ENCODE measurements at regions not wholly inside any gene's neighbourhood (a gene's known extent, or its start where the extent isn't known, plus 50 kb on each side); places are given as distances from the start of the nearest gene placed in this dataset.

DNA sequence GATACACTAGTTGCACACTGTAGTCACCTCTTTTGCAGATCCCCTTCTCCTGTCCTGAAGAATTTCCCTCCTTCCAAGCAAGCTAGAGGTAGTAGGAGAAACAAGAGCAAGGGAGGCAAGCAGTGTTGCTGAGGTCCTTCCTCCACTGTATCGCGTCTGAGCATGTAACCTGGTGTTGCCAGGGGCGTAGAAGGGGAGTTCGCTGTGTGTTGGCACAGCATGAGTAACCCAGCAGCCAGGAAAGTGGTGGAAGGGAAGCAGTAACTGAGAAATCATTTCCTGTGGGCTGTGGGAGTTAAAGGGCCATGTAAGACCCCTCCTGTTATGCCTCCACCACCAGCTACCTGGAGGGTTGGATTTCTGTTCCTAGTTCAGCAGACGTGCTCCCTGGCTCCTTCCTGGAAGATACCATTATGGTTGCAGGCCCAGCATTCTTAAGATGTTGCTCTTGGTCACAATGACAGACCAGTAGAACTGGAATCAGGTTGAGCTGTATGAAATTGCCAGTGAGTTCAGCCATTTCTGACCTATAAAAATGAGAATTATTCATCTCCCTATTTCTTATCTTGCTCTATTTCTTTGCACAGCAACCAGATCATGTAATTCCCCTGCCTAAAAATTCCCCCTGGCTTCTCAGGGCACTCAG, 215.3 kb upstream of the TOPAZ1 start:
- DNase-seq: peak; percentile 8

DNA sequence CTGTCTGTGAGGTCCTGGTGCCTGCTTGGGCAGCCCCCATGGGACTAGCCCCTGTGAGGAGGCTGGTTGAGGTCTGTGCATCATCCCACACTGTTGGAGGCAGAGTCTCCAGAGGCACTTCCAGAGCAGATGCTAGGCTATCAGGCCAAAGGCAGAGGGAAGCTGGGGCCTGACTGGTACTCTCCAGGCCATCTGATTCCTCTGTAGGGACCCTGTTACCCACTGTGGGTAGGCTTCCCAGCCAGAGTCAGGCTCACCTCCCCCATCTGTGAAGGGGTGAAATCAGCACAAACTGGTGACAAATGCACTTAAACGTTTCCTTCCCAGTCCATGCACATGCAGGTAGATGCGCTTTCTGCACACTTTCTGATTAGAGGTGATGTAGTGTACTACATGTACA, 212.6 kb upstream of the TOPAZ1 start:
- no peak for DNase-seq

DNA sequence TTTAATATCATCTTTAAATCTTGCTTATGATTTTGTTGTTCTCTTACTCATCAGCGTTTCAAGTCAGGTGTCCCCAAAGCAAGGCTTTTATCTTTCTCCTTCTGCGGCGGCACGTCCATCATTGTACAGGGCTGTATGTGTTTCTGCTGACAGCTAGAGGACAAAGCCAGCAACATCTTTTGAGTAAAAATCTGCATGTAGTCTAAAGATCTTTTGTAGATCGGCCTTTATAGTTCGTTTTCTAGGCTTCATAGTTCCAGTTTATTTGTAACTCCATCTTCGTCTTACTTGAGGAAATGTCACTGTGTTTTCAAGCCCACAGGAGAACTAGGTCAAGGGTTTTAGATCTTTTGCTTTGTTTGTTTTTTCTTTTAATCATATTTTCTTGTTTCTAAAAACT, 211.4 kb upstream of the TOPAZ1 start:
- DNase-seq: no peak

DNA sequence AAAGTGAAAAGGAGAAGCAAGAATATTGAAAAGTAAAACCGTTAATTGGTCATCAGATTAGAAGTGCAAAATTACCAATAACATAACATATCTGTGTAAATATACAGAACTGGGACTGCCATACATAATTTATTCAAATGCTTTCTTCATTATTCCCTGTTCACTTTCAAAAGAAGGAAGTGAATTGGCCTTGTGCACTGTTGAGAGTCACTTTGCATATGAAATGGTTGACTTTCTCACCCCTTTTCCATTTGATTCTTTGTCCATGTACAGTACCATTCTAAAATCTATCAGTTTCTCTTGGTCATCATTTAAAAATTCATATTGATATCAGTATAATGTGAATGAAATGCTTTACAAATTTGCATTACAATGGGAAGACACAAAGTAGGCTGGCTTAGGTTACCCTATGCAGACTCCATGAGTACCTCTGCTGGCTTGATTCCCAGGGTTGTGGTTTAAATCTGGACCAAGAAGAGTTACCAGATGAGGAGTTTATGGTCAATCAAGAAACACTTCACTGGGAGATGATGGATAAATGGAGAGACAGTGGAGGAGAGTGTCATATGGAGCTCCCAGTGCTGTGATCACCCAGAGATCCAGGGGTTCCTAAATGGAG, 210.9 kb upstream of the TOPAZ1 start:
- no peak for DNase-seq

DNA sequence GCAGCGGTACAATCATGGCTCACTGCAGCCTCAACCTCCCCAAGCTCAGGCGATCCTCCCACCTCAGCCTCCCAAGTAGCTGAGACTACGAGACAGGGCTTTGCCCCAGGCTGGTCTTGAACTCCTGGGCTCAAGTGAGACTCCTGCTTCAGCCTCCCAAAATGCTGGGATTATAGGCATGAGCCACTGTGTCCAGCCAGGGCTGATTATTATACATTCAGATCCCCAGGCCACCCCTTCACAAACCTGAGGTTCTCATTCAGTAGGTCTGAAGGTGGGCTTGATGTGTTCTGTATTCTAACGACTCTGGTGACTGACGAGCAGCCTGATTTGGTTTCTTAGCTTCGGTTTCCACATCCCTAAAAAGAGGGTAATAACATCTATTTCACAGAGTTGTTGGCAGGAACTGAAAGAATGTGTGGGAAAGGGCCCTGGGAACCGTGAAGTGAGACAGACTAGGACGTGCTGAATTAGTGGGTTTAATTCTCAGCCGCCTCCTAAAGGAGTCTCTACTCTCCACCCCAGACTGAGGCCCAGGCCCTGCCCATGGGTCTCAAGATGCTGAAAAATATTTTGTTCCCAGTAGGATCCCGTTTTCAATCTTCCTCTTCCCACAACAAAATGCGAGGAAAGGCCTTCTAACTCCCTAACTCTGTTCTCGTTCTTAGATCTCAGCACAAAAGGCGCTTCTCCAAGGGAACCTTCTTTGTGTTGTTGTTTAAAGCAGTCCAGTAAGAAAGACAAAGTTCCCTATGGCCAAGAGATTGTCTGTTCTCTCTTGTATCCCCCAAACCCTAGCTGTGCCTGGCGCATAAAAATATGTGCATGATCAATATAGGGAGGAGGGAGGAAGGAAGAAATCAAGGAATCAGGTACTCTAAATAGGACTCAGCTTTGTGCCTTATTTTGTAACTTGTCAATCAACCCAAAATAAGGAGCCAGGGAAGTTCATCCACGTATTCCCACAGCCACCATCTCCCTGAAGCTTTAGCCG, 210.0 kb upstream of the TOPAZ1 start:
- DNase-seq: no peak

DNA sequence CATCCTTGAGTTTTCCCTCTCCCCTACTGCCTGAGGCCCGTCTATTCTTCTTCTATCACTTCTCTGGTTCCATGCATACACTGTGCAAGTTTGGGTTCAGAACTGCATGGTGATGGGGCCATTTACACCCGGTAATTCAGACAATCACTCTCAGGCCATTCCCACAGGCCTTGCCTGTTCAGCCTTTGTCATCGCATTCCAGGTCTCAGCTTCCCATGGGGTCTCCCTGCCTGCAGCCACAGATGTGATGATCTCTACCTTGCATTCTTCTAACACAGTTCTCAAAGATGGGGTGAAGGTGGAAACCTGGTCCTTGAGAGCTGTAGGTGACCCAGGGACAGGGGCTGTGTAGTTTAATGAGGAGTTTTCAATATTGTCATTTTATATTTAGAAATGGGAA, 209.2 kb upstream of the TOPAZ1 start:
- no peak for DNase-seq

DNA sequence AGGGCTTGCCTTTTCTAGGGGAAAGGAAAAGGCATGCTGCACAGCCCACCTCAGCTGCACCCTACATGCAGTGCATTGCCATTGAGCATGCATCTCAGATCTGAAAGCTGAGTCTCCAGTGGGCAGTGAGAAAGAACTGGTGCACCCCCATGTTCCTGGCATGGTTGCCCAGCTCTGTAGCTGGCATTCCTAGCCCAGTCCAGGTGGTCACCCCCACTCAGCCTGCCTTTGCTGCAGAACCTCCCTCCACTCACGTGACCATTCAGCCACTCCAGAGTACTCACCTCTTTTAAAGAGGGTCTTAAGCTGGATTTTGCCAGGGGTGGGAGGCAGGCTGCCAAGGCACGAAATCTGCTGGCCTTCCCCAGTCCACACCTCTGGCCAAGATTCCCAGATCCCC, 208.6 kb upstream of the TOPAZ1 start:
- DNase-seq: no peak

DNA sequence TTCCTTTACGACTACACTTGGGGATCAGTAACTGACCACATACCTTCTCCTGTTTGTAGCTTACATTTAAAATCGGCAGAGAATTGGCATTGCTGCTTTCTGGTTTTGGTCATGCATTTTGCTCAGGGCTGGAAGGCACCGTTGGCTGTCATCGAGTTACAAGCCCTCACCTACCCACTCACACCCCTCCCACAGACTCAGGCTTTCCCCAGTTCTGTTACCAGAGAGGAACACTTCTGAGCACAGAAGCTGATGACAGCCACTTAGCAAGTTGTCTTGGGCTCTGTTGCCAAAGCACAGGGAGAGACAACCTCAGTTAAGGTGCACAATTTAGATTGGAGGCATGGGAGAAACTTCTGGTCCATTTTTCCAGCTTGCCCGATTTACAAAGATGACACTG, 204.8 kb upstream of the TOPAZ1 start:
- DNase-seq: no peak

DNA sequence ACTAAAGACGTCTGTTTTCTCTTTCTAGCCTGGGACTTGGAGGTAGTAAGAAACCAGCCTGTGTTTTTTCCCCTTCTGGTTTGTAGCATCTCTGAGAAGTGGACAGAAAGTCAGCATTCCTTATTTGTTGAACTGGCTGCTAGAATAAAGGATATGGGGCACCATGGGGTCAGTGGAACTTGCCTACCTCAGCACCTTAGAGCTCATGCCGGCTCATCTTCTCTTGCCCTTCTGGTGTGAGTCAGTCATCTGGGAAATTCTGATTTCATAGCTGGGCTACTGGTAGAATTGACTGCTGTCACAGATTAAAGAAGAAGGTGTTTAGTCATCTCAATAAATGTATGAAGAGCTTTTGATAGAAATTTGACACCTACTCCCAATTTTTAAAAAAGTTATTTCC, 202.7 kb upstream of the TOPAZ1 start:
- DNase-seq: no peak

DNA sequence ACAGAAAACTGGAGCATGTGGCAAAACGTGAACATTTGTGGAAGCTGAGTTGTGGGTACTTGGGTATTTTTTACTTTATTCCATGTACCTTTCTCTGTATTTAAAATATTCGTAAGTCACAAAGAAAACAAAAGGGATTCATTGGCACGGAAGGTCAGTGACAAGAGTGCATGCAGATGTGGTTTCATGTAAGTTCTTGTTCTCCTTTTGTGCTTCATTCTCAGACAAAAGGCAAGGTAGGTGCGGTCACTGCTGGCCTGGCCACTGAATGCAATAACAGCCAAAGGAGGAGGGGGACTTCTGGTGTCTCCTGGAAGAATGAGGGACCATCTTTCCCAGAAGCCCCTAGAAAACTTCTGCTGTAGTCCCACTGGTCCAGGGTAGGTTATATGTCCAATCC, 200.0 kb upstream of the TOPAZ1 start:
- no peak for DNase-seq

DNA sequence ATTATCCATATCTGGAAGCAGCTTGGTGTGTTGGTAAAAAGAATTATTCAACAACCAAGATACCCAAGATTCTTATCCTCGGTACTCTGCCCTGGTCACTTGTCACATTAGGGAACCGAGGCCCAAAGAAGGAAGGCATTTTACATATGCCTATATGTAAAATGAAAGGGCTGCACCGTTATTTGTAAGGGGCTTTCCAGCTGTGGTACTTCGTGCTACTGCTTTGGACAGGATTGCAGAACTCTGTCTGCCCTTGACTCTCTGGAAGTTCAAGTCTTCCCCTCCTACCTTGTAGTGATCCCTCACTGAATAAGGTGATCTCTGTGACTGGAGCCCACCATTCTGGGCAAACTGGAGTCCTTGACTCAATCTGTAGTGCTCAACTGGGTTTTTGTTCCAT, 198.9 kb upstream of the TOPAZ1 start:
- no peak for DNase-seq

DNA sequence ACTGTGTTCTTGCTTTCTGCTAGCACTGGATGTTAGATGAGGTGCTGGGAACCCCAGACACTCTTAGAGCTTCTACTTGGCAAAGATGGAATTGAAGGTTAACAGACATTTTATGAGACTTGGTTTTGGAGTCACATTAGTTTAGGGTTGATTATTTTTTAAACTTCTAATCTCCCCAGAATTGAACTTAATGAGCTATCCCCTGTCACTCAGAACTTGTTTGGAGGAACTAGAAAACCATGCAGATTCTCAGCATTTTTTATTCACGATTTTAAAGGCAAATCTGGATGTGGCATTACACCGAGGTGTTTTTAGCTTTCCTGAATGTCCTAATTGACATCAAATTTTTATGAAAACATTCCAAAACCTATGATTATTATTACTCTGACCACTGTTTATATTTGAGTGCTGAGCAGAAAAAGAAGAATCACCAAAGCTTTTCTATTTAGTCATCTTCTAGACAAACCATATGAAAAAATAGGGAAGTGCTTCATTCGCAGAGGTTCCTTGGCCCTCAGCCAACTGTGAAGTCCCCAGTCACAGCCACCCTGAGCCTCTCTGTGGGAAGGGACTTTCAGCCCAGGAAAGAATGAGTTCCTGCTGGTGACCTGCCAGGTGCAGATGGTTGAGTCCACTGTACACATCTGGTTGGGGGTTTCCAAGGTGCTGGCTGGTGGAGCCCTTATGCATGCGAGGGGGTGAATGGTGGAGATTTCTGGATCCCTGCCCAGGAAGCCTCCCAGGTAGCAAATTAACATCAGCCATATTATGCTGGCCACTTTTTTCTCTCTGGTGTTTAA, 196.0 kb upstream of the TOPAZ1 start:
- DNase-seq: peak; percentile 90

DNA sequence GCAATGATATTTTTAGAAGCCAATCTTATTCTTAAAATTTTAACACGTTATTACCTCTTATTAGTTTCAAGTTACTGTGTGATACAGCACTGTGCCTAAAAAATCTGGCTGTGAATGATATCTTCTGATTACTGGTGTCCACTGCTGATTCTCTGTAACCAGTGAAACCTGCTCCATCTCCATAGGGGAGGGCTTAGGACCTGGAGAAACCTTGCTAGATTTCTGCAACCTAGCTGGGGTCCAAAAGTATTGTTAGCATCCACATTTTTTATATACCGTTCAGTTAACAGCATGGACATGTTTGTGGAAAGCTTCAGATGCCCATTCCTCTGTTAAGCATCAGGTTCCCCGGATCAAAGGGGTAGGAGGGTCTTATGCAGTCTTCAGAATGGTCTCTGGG, 193.9 kb upstream of the TOPAZ1 start:
- DNase-seq: no peak

DNA sequence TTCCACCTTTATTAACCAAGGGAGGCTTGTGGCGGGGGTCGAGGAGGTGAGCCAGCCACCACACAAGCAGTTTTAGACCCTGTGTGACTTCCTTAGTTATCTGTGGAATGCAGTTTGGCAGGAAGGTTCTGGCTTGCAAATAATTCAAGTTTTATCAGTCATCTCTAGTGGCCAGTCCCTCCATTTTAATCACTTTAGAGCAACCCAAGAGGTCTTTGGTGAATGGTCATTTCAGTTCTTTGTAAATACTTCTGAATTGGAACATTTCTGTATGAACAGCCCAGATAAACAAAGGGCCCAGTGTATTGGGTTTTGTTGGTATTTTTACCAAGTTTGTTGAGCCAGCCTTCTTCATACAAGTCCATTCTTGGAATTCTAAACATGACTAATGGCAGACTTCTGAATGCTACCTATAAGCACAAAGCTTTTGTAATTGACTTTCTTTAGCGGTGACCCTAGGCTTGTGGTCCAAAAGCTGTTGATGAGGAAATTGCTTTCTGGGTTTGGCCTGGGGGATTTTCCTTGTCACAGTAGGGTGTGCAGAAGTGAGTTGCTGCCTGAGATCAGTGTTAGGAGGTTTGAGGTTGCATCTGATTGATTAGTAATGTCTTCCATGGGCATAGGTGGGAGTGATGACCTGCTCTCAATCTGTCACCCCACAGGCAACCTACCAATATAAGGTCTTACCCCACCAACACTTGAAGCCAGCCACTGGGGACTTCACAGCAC, 193.3 kb upstream of the TOPAZ1 start:
- no peak for DNase-seq

DNA sequence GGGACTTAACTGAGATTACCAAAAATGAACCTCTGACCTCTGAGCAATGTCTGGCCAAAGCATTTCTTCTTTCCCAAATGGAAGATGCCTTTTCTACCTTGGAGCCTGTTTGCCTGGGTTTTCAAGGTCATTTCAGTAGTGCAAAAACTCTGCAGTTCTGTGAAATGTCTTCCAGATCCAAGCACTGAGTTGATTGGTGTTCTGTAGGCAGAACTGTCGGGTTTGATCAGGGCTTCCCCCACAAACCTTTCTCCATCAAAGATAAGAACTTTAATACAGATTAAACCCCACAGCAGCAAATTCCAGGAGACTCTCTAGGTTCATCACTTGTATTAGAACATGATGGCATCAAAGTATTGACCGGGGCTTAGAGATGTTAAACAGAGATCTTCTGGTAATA, 192.7 kb upstream of the TOPAZ1 start:
- no peak for DNase-seq

DNA sequence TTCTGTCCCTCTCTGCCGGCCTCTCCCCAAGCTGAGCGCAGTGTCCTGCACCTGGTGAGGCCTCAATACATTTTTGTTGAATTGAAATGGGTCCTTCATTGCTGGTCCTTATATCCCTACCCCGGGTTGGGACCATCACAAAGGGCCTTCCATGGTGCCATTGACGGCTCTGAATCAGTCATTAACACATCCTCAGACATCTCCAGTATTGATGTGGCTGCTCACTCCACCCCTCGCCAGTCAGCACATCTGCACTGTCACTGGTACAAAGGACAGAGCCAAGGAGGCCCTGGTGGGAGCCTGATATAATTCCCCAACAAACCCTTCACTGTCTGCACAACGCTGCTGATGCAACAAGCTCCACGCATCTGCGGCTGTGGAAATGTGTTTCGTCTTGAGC, 191.6 kb upstream of the TOPAZ1 start:
- no peak for DNase-seq

DNA sequence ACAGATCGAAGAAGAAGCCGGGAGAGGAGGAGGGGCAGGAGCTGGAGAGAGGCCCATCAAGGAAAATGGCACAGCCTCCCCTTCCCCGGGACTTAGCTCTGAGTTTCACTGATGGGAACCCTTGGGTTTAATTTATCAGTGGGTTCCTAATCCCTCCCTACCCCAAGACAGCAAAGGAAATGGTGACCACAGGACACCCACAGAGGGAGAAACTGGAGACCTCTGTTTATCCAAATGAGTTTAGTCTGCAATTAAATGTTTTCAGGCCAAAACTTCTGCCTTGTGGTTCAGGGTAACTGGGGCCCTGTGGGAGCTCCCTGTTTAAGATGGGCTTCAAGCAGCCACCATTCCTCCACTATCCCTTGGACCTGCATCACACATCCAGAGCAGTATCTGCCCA, 190.8 kb upstream of the TOPAZ1 start:
- DNase-seq: no peak

DNA sequence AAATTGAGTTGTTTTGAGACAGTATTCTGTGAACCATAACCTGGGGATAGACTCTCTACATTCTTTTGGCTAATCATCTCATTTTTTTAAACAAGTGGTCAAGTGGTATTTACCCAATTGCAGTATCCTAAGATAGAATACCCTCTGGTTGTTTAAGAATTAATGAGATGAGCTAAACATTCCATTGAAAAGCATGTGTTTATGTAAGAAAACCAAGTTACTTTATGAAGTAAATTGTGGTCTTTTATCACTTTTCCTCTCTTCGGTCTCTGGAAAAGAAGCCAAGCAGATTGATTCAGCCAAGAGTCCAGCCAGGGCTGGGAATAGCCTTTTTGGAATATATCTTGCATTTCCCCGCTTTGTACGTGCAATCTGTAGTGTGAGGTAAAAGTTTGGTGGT, 185.7 kb upstream of the TOPAZ1 start:
- DNase-seq: no peak

DNA sequence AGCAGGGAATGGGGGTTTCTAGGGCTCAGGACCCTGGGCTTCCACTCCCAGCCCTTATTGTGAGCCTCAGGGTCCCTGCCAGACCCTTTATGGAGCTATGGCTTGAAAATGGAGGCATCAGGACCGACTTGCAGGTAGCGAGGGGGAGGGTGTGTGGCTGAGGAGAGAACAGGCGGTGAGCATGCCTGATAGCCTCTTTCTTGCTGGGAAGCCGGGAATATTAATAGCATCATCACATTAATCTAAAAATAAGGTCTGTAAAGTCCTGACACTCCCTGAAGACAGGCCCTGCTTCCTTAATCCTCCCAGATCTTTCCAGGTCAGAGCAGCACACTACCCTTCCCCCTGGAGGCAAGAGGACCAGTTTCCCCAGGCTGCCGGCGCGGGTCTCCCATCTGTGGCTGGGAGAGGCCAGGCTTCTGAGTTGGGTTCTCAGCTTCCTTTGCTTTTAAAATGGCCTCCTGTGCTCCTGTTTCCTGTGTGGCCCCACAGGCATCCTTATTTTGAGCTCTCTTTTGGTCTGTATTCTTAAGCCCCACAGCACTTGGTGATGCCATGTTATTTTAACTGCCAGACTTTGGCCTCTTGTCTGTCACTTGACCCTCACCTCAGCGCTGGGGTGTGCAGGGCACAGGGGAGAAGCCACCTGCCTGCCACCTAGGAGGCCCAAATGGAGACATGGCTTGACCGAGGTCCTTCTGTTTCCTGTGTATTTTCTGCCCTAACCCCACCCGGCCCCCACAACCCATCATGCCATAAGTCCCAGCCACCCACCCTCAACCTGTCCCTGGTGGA, 185.0 kb upstream of the TOPAZ1 start:
- DNase-seq: no peak

DNA sequence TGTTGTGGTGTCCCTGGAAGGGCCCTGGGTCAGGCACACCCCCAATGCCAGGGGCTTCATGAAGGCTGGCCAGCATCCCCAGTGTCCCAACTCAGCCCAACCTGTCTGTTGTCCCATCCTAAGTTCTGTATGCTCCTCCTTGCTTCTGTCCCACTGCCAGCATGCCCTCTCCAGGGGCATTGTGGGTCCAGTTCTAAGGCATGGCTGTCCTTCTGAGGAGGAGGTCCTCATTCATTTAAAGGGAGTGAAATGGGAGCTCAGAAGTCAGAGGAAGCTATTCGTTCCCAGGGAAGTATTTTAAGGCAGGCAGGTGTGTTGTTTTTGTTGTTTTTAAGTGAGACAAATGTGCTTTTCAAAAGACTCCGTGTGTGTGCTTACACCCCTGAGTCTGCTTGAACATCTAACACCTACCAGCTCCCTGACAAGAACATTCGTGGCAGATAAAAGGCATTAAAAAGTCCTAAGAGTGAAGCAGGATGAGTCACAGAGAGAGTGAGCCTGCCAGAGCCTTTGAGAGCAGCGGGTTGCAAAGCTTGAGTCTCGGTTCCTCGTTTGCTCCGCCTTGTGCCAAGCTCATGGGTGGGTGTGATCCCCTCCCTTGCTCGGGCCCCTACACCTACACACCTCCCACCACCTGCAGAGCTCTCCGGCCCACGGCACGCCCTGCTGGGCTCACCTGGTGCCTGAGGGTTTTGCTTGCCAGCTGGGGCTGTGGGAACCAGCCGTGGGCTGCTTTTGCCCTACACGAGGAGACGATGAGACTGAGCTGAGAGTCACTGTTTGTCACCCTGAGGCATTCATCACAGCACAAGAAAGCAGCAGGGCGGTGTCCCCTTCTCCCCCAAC, 183.4 kb upstream of the TOPAZ1 start:
- no peak for DNase-seq

DNA sequence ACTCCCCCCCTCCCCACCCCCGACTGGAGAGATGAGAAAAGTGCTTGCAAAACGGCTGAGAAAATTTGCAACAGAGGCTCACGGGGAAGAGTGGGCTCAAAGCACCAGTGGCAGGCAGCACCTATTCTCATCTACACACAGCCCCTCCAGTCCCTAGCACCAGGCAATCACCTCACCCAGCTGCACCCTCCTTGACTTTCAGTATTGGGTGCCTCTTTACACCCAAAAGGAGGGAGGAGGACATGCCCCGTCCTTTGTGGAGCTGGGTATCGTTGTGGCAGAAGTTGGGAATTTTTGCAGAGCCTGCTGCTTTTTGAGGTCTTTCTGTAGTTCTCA, 182.8 kb upstream of the TOPAZ1 start:
- DNase-seq: no peak

All from hematopoietic multipotent progenitor cell treated with erythropoietin and hydrocortisone succinate and interleukin-3 and kit ligand, for 4 days (in vitro differentiated cells).